HG02938 (cell line): ENCODE measurements at regions not wholly inside any gene's neighbourhood (a gene's known extent, or its start where the extent isn't known, plus 50 kb on each side); places are given as distances from the start of the nearest gene placed in this dataset.

Source experiments
- ATAC-seq: cut with Tn5 transposase; IDR thresholded peaks from one replicate; pipeline ENCODE4 v1.9.1; 2021; ENCODE audit warnings: mild to moderate bottlenecking, moderate library complexity; ENCODE audit not compliant: unreplicated experiment

DNA sequence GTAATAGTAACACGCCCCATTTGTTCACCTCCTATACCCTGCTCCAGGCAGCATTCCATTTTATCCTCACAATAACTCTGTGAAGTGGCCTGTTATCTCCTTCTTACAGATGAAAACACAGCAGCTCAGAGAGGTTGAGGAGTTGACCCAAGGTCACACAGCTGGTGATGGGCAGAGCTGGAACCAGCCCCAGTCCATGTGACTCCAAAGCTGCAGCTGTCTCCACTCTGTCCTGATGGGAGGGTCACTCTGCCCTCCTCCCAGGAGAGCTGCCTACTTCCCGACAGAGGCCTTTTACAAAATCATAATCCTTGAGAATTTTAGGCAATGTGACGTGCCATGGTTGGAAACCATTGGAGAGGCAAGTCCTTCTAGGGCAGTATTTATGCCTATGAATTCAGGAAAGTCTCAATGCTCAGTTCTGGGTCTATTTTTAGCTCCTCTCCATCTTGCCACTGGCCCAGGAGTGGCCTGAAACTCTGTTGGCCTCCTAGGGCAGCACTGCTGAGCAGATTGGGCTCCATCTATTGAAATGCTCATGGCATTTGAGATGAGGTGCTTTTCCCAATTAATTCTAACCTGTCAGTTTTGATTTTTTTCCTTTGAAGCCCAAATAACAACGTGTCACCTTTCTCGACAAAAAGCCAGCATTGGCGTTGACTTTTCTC, 50.1 kb upstream of the KCNK12 start:
- ATAC-seq: no peak
